HepG2 (cell line): ENCODE measurements at regions not wholly inside any gene's neighbourhood (a gene's known extent, or its start where the extent isn't known, plus 50 kb on each side); places are given as distances from the start of the nearest gene placed in this dataset.

Source experiments
- BCL6 ChIP-seq: IDR thresholded peaks from 2 replicates; pipeline ENCODE4 v1.6.1; 2016; ENCODE audit warnings: missing genetic modification reagents, missing compliant biosample characterization
- EP300 ChIP-seq, 3 experiments: sonication (generic) in 1 of 3; formaldehyde crosslinking in 1 of 3; IDR thresholded peaks; 2 replicates each; pipeline versions ENCODE4 v1.5.1 to v1.6.1; 2011 to 2020; ENCODE audit warnings: low read depth in 2 of 3, low read length in 2 of 3, borderline replicate concordance in 1 of 3, improper control_type of control experiment in 1 of 3, mild to moderate bottlenecking in 1 of 3, missing genetic modification reagents in 1 of 3, moderate library complexity in 1 of 3
- FOSL1 ChIP-seq: sonication (generic); formaldehyde crosslinking; IDR thresholded peaks from 2 replicates; pipeline ENCODE4 v1.9.0; 2021; ENCODE audit warnings: missing genetic modification reagents, borderline replicate concordance
- IRF1 ChIP-seq: sonication (generic); formaldehyde crosslinking; IDR thresholded peaks from 2 replicates; pipeline ENCODE4 v1.4.0; 2020; ENCODE audit warnings: low read depth, mild to moderate bottlenecking, missing genetic modification reagents
- KDM1A ChIP-seq: IDR thresholded peaks from 2 replicates; pipeline ENCODE4 v1.6.1; 2016; ENCODE audit warnings: missing compliant biosample characterization
- KDM5B ChIP-seq: sonication (generic); formaldehyde crosslinking; IDR thresholded peaks from 2 replicates; pipeline ENCODE4 v1.4.0; 2020; ENCODE audit warnings: missing genetic modification reagents, mild to moderate bottlenecking, borderline replicate concordance
- MAFF ChIP-seq: IDR thresholded peaks from 2 replicates; pipeline ENCODE4 v1.6.1; 2011; ENCODE audit warnings: low read depth, low read length, improper control_type of control experiment
- PAF1 ChIP-seq: IDR thresholded peaks from 2 replicates; pipeline ENCODE4 v1.6.1; 2016; ENCODE audit warnings: missing genetic modification reagents, missing compliant biosample characterization
- SP2 ChIP-seq: sonication (generic); formaldehyde crosslinking; IDR thresholded peaks from 2 replicates; pipeline ENCODE4 v1.5.1; 2020; ENCODE audit warnings: mild to moderate bottlenecking, missing genetic modification reagents
- TCF7L2 ChIP-seq: IDR thresholded peaks from 2 replicates; pipeline ENCODE4 v1.6.1; 2011; ENCODE audit warnings: mild to moderate bottlenecking, low read depth, low read length, moderate library complexity
- YY1 ChIP-seq: IDR thresholded peaks from 2 replicates; pipeline ENCODE4 v1.6.1; 2011; ENCODE audit warnings: low read length, low read depth, moderate library complexity, mild to moderate bottlenecking; ENCODE audit not compliant: insufficient read depth, insufficient replicate concordance
- ZMYM3 ChIP-seq: sonication (generic); formaldehyde crosslinking; IDR thresholded peaks from 2 replicates; pipeline ENCODE4 v1.5.1; 2020; ENCODE audit warnings: mild to moderate bottlenecking, missing genetic modification reagents
- TF ChIP-seq, protein P1 (sequence below): fragments of 450-650 bp; IDR thresholded peaks from 2 replicates; pipeline ENCODE4 v1.6.1; 2017; ENCODE audit warnings: mild to moderate bottlenecking
- TF ChIP-seq, protein P2 (sequence below): sonication (generic); formaldehyde crosslinking; IDR thresholded peaks from 2 replicates; pipeline ENCODE4 v1.8.1; 2023; ENCODE audit warnings: missing genetic modification reagents, inconsistent platforms, borderline replicate concordance

DNA sequence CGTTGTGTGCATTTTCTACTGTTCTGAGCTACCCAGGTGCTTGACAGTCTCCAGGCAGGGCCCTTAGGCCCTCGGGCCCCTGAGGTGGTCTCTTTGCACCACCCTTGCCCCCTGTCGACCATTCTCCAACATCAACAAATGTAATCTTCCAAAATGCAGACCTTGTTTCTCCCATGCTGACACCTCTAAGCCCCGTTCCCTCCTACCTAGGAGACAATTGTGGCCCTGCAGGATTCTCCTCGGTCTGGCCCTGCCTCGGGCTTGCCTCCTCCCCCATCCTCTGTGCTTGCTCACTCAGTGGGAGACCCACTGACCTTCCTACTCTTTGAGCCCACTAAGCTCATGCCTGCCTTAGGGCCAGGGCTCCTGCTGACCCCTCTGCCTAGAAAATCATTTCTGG, 104.2 kb upstream of the TARDBP start:
- TF ChIP-seq, protein P1, sequence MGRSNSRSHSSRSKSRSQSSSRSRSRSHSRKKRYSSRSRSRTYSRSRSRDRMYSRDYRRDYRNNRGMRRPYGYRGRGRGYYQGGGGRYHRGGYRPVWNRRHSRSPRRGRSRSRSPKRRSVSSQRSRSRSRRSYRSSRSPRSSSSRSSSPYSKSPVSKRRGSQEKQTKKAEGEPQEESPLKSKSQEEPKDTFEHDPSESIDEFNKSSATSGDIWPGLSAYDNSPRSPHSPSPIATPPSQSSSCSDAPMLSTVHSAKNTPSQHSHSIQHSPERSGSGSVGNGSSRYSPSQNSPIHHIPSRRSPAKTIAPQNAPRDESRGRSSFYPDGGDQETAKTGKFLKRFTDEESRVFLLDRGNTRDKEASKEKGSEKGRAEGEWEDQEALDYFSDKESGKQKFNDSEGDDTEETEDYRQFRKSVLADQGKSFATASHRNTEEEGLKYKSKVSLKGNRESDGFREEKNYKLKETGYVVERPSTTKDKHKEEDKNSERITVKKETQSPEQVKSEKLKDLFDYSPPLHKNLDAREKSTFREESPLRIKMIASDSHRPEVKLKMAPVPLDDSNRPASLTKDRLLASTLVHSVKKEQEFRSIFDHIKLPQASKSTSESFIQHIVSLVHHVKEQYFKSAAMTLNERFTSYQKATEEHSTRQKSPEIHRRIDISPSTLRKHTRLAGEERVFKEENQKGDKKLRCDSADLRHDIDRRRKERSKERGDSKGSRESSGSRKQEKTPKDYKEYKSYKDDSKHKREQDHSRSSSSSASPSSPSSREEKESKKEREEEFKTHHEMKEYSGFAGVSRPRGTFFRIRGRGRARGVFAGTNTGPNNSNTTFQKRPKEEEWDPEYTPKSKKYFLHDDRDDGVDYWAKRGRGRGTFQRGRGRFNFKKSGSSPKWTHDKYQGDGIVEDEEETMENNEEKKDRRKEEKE: no peak
- TF ChIP-seq PAF1: no peak
- no peak for TF ChIP-seq KDM1A (CRISPR knock-in tag)
- TF ChIP-seq FOSL1 (CRISPR knock-in tag): no peak
- no peak for TF ChIP-seq BCL6 (CRISPR knock-in tag)
- TF ChIP-seq EP300 (IDR thresholded peaks at IDR 0.05; ENCODE audit: low read depth in 2 of 2, low read length in 2 of 2): no peak
- TF ChIP-seq EP300 (CRISPR knock-in tag; IDR thresholded peaks at IDR 0.05; ENCODE audit: borderline replicate concordance): no peak
- TF ChIP-seq ZMYM3 (CRISPR knock-in tag): no peak
- no peak for TF ChIP-seq SP2 (CRISPR knock-in tag)
- TF ChIP-seq KDM5B: no peak
- no peak for TF ChIP-seq IRF1 (CRISPR knock-in tag)
- TF ChIP-seq YY1: no peak
- no peak for TF ChIP-seq MAFF
- TF ChIP-seq, protein P2, sequence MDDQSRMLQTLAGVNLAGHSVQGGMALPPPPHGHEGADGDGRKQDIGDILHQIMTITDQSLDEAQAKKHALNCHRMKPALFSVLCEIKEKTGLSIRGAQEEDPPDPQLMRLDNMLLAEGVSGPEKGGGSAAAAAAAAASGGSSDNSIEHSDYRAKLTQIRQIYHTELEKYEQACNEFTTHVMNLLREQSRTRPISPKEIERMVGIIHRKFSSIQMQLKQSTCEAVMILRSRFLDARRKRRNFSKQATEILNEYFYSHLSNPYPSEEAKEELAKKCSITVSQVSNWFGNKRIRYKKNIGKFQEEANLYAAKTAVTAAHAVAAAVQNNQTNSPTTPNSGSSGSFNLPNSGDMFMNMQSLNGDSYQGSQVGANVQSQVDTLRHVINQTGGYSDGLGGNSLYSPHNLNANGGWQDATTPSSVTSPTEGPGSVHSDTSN (CRISPR knock-in tag): no peak
- TF ChIP-seq TCF7L2: no peak
